ENCODE measurements at regions not wholly inside any gene's neighbourhood (a gene's known extent, or its start where the extent isn't known, plus 50 kb on each side); places are given as distances from the start of the nearest gene placed in this dataset.
"Not testable (repeated sequence)": the region's sequence is repeated elsewhere in the genome, so short reads cannot be mapped to it uniquely, and the experiment has no call there.

DNA sequence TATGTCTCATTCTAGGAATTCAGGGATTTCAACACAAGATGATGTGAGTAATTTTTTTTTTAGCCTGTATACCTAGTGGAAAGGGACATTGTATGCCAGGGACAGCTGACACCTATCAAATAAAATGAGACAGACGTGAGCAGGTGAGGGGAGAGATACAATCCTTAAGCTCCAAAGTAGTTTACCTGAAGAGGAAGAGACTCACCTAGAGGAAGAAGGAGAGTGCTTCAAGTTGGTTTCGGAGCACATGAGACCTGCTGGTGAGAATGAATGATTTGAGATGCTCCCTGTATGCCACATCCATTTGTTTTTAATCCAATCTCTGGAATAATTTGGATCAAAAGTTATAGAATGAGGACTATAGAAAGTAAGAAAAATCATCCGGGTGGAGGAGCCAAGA lies 915.4 kb upstream of the FBXO33 start:
- Histone ChIP-seq H3K9me3 (ENCODE audit: insufficient read depth, low read depth, low read length) (no peaks in the 10 kb centered on the region), H3K36me3 (ENCODE audit: insufficient read depth, low read depth, low read length) (no peaks in the 10 kb centered on the region), H3K9ac (ENCODE audit: low read depth, low read length) (no peak overlapping the region), H3K4me3 (ENCODE audit: low read length) (peak overlapping the region; percentile 63), H3K27ac (ENCODE audit: low read length) (no peak overlapping the region), H3K4me1 (ENCODE audit: insufficient read depth, low read length) (no peaks in the 10 kb centered on the region), H3K27me3 (ENCODE audit: insufficient read depth, low read length) (no peaks in the 10 kb centered on the region)

DNA sequence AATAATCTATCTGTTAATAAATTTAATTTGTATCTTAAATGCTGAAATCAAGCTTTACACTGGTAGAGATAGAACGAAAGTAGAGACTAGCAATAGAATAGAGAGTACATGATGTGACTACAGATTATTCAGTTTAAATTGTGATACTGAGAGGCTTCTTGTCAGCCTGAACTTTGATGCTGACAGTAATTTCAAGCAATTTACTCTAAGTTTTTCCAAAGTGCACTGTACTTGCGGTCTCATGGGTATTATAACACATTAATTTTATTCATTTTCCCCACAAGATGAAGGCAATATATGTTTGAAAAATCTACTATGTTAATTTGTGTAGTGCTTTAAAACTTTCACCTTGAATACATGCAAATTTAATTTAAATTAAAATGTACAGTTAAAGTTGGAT lies 914.0 kb upstream of the FBXO33 start:
- H3K27me3 ChIP-seq (ENCODE audit: insufficient read depth, low read length): no peaks in the 10 kb centered on the region
- no peak overlapping the region; the same call in 1 of the 2 replicates for H3K4me3 ChIP-seq (ENCODE audit: low read length)
- no peak overlapping the region for H3K27ac ChIP-seq (ENCODE audit: low read length)
- H3K36me3 ChIP-seq (ENCODE audit: insufficient read depth, low read depth, low read length): no peaks in the 10 kb centered on the region
- no peaks in the 10 kb centered on the region for H3K4me1 ChIP-seq (ENCODE audit: insufficient read depth, low read length)
- H3K9me3 ChIP-seq (ENCODE audit: insufficient read depth, low read depth, low read length): no peaks in the 10 kb centered on the region
- no peak overlapping the region for H3K9ac ChIP-seq (ENCODE audit: low read depth, low read length)

DNA sequence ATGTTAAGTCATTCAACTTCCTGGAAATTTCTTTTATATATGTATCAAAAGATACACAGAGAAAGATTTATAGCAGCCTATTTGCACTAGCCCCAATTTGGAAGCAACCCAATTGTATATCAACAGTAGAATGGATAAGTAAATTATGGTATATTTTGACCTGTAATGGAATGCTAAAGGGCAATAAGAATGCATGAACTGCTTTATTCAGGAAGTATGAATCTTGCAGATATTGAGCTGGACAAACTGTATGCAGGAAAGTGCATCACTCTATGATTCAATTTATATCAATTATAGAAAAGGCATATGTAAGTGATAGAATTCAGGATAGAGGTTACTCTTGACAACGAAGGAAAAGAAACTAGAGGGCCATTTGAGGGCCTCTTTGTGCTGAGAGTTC lies 913.1 kb upstream of the FBXO33 start:
- Histone ChIP-seq H3K36me3 (ENCODE audit: insufficient read depth, low read depth, low read length) (no peaks in the 10 kb centered on the region), H3K4me3 (ENCODE audit: low read length) (no peak overlapping the region), H3K9me3 (ENCODE audit: insufficient read depth, low read depth, low read length) (no peaks in the 10 kb centered on the region), H3K27me3 (ENCODE audit: insufficient read depth, low read length) (no peaks in the 10 kb centered on the region), H3K9ac (ENCODE audit: low read depth, low read length) (no peak overlapping the region), H3K4me1 (ENCODE audit: insufficient read depth, low read length) (peaks cover 6% of the 10 kb centered on the region; the same call in 1 of the 2 replicates), H3K27ac (ENCODE audit: low read length) (no peak overlapping the region)

GRCh38 chr14:40340708-40341107 lies 908.5 kb upstream of the FBXO33 start:
- Histone ChIP-seq H3K4me3 (ENCODE audit: low read length) (no peak overlapping the region), H3K9me3 (ENCODE audit: insufficient read depth, low read depth, low read length) (no peaks in the 10 kb centered on the region), H3K4me1 (ENCODE audit: insufficient read depth, low read length) (peaks cover 9% of the 10 kb centered on the region; the same call in 1 of the 2 replicates), H3K27me3 (ENCODE audit: insufficient read depth, low read length) (no peaks in the 10 kb centered on the region), H3K9ac (ENCODE audit: low read depth, low read length) (no peak overlapping the region), H3K27ac (ENCODE audit: low read length) (no peak overlapping the region), H3K36me3 (ENCODE audit: insufficient read depth, low read depth, low read length) (no peaks in the 10 kb centered on the region)

GRCh38 chr14:40336846-40337245 lies 904.6 kb upstream of the FBXO33 start:
- peaks cover 11% of the 10 kb centered on the region; the same call in 1 of the 2 replicates for H3K9me3 ChIP-seq (ENCODE audit: insufficient read depth, low read depth, low read length)

DNA sequence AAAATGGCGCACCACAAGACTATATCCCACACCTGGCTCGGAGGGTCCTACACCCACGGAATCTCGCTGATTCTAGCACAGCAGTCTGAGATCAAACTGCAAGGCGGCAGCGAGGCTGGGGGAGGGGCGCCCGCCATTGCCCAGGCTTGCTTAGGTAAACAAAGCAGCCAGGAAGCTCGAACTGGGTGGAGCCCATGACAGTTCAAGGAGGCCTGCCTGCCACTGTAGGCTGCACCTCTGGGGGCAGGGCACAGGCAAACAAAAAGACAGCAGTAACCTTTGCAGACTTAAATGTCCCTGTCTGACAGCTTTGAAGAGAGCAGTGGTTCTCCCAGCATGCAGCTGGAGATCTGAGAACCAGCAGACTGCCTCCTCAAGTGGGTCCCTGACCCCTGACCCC lies 894.3 kb upstream of the FBXO33 start:
- not testable (repeated sequence) for H3K9me3 ChIP-seq (ENCODE audit: insufficient read depth, low read depth, low read length); H3K4me1 ChIP-seq (ENCODE audit: insufficient read depth, low read length); H3K4me3 ChIP-seq (ENCODE audit: low read length); H3K9ac ChIP-seq (ENCODE audit: low read depth, low read length); H3K27me3 ChIP-seq (ENCODE audit: insufficient read depth, low read length); H3K27ac ChIP-seq (ENCODE audit: low read length); H3K36me3 ChIP-seq (ENCODE audit: insufficient read depth, low read depth, low read length)

More at GRCh38 chr14:40336846-40337245, 904.6 kb upstream of the FBXO33 start:
- Histone ChIP-seq H3K9ac (ENCODE audit: low read depth, low read length) (no peak overlapping the region), H3K4me3 (ENCODE audit: low read length) (no peak overlapping the region), H3K27ac (ENCODE audit: low read length) (no peak overlapping the region), H3K36me3 (ENCODE audit: insufficient read depth, low read depth, low read length) (no peaks in the 10 kb centered on the region), H3K27me3 (ENCODE audit: insufficient read depth, low read length) (no peaks in the 10 kb centered on the region), H3K4me1 (ENCODE audit: insufficient read depth, low read length) (peaks cover 9% of the 10 kb centered on the region; the same call in 1 of the 2 replicates)

DNA sequence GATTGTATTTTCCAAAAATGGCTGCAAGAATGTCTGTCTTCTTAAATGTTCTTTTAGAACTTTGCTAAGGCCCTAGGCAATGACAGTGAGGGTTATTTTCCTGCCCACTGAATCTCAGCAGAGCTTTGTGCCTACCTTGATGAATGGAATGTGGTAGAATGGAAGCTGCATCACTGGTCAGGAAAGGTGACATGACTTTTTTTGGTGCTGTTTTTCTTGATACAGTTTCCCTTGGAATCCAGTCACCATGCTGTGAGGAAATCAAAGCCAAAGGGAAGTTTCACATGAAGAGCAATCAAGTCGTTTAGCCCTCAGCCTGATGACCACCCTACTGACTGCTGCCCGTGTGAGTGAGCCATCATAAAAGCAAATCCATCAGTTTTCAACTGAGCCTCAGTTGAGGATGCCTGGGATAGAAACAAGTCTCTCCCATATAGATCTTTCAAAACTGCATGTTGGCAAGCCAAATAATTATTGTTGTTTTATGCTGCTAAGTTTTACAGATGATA lies 886.0 kb upstream of the FBXO33 start:
- Histone ChIP-seq H3K27me3 (ENCODE audit: insufficient read depth, low read length) (no peaks in the 10 kb centered on the region), H3K9me3 (ENCODE audit: insufficient read depth, low read depth, low read length) (no peaks in the 10 kb centered on the region), H3K4me1 (ENCODE audit: insufficient read depth, low read length) (no peaks in the 10 kb centered on the region), H3K36me3 (ENCODE audit: insufficient read depth, low read depth, low read length) (no peaks in the 10 kb centered on the region), H3K9ac (ENCODE audit: low read depth, low read length) (no peak overlapping the region), H3K4me3 (ENCODE audit: low read length) (no peak overlapping the region), H3K27ac (ENCODE audit: low read length) (no peak overlapping the region)

GRCh38 chr14:40317690-40318089 lies 885.5 kb upstream of the FBXO33 start:
- Histone ChIP-seq H3K36me3 (ENCODE audit: insufficient read depth, low read depth, low read length) (no peaks in the 10 kb centered on the region), H3K27ac (ENCODE audit: low read length) (no peak overlapping the region), H3K9me3 (ENCODE audit: insufficient read depth, low read depth, low read length) (no peaks in the 10 kb centered on the region), H3K27me3 (ENCODE audit: insufficient read depth, low read length) (no peaks in the 10 kb centered on the region), H3K4me1 (ENCODE audit: insufficient read depth, low read length) (no peaks in the 10 kb centered on the region), H3K9ac (ENCODE audit: low read depth, low read length) (no peak overlapping the region), H3K4me3 (ENCODE audit: low read length) (no peak overlapping the region)

GRCh38 chr14:40312296-40312695 lies 880.1 kb upstream of the FBXO33 start:
- H3K27me3 ChIP-seq (ENCODE audit: insufficient read depth, low read length): no peaks in the 10 kb centered on the region
- H3K9ac ChIP-seq (ENCODE audit: low read depth, low read length): no peak overlapping the region
- no peak overlapping the region for H3K4me3 ChIP-seq (ENCODE audit: low read length)
- no peaks in the 10 kb centered on the region for H3K36me3 ChIP-seq (ENCODE audit: insufficient read depth, low read depth, low read length)
- H3K27ac ChIP-seq (ENCODE audit: low read length): no peak overlapping the region
- H3K9me3 ChIP-seq (ENCODE audit: insufficient read depth, low read depth, low read length): no peaks in the 10 kb centered on the region
- no peaks in the 10 kb centered on the region for H3K4me1 ChIP-seq (ENCODE audit: insufficient read depth, low read length)

- H3K27me3 ChIP-seq (ENCODE audit: insufficient read depth, low read length): no peaks in the 10 kb centered on the region
- no peak overlapping the region for H3K27ac ChIP-seq (ENCODE audit: low read length)
- no peak overlapping the region for H3K4me3 ChIP-seq (ENCODE audit: low read length)
These were observed 876.9 kb upstream of the FBXO33 start for GRCh38 chr14:40309124-40309523.

DNA sequence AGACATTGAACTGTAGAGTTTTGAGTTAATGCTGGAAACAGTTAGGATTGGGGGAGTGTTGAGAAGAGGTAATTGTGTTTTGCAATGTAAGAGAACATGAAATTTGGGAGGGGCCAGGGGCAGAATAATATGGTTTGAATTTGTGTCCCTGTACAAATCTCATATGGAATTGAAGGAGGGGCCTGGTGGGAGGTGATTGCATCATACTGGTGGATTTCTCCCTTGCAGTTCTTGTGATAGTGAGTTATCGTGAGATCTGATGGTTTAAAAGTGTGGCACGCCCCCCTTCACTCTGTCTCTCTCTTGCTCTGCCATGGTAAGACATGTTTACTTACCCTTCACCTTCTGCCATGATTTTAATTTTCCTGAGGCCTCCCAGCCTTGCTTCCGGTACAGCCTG lies 876.0 kb upstream of the FBXO33 start:
- no peak overlapping the region for H3K9ac ChIP-seq (ENCODE audit: low read depth, low read length)
- no peaks in the 10 kb centered on the region for H3K9me3 ChIP-seq (ENCODE audit: insufficient read depth, low read depth, low read length)
- no peak overlapping the region for H3K27ac ChIP-seq (ENCODE audit: low read length)

More at GRCh38 chr14:40309124-40309523, 876.9 kb upstream of the FBXO33 start:
- no peaks in the 10 kb centered on the region for H3K4me1 ChIP-seq (ENCODE audit: insufficient read depth, low read length)
- H3K9ac ChIP-seq (ENCODE audit: low read depth, low read length): no peak overlapping the region
- no peaks in the 10 kb centered on the region for H3K36me3 ChIP-seq (ENCODE audit: insufficient read depth, low read depth, low read length)
- H3K9me3 ChIP-seq (ENCODE audit: insufficient read depth, low read depth, low read length): no peaks in the 10 kb centered on the region

DNA sequence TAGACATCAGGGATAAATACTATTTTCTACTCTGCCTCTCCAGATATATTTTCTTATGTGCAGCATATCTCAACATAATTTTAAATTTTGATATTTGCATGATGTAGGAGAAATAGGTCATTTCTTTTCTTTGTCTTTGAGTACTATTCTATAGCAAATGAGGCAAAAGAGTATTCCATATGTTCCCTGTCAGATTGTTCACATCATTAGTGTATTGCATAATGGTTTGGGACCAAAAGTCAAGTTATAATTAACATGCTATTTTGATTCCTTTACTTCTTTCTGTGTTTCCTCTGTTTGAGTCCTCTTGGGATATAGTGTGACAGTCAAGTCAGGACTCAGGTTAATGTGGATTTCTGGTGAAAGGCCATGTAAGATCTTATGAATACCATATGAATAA lies 864.6 kb upstream of the FBXO33 start:
- Histone ChIP-seq H3K9ac (ENCODE audit: low read depth, low read length) (no peak overlapping the region), H3K4me3 (ENCODE audit: low read length) (no peak overlapping the region), H3K9me3 (ENCODE audit: insufficient read depth, low read depth, low read length) (peaks cover 3% of the 10 kb centered on the region), H3K27ac (ENCODE audit: low read length) (no peak overlapping the region), H3K36me3 (ENCODE audit: insufficient read depth, low read depth, low read length) (no peaks in the 10 kb centered on the region), H3K4me1 (ENCODE audit: insufficient read depth, low read length) (no peaks in the 10 kb centered on the region), H3K27me3 (ENCODE audit: insufficient read depth, low read length) (no peaks in the 10 kb centered on the region)

More for the DNA sequence above, 876.0 kb upstream of the FBXO33 start:
- H3K27me3 ChIP-seq (ENCODE audit: insufficient read depth, low read length): no peaks in the 10 kb centered on the region
- no peaks in the 10 kb centered on the region for H3K4me1 ChIP-seq (ENCODE audit: insufficient read depth, low read length)
- H3K36me3 ChIP-seq (ENCODE audit: insufficient read depth, low read depth, low read length): no peaks in the 10 kb centered on the region
- no peak overlapping the region for H3K4me3 ChIP-seq (ENCODE audit: low read length)
